D341Med (cell line): ENCODE measurements at regions not wholly inside any gene's neighbourhood (a gene's known extent, or its start where the extent isn't known, plus 50 kb on each side); places are given as distances from the start of the nearest gene placed in this dataset.

Experiments
- DNase-seq: peaks from one replicate; pipeline ENCODE4 v3.0.0; 2012; ENCODE audit warnings: low spot score

- peak; percentile 41 for DNase-seq
Observed at GRCh38 chr9:4382722-4383317, 83.0 kb upstream of the GLIS3 start.

DNA sequence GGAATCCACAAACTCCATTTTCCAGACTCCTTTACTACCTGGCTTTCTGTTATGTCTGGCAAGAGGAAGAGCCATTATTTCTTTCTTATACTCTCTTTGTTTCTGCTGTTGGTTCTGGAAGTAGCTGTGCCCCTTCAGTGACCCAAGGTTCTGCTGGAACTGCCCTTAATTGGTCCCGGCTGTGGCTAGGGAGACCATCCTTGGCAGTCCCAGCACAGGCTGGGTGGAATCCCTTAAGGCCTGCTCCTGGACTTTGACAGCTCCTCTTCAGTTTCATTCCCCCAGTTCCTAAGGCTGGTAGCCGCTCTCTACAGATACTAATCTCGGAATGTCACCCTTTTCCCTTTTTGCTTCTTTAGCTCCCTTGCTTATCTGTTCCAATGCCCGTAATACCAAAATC lies 81.9 kb upstream of the GLIS3 start:
- no peak for DNase-seq

GRCh38 chr9:4380406-4380805 lies 80.5 kb upstream of the GLIS3 start:
- no peak for DNase-seq

DNA sequence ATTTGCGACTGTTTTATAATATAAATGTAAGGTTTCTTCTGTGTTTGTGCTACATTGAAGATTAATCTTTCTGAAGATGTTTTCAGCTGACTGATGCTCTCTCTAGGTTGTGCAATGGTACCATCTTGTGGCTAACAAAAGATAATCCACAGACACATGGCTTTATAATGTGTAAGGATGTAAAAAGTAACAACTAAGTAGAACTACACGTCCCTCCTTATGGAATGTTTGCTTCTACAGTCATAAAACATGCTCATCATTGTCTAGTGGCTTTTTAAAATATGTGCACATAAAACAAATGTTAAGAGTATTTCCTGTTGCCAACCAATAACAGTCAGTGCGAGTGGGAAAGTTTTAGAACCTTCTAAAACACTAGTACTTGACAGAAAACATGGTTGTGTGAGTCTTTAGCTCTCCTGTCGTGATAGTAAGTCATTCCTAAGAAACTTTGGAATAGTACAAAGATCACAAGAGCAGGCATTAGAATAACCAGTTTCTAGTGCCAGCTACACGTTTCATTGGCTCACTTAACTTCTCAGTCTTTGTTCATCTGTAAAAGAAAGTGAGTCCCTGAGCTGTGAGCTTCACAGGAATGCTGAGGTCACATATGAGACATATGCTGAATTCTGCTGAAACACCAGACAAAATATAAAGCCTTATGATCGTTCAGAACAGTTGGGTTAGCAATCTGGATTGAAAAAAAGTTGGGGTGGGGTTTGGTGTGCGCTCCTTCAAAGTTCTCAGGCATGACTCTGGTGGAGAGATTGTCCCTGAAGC lies 75.7 kb upstream of the GLIS3 start:
- no peak for DNase-seq

- no peak for DNase-seq
Observed at GRCh38 chr9:4371108-4371507, 71.2 kb upstream of the GLIS3 start.

- DNase-seq: no peak
Observed at GRCh38 chr9:4370501-4370900, 70.6 kb upstream of the GLIS3 start.

- peak; percentile 63 for DNase-seq
Observed at GRCh38 chr9:4366591-4367330, 66.9 kb upstream of the GLIS3 start.

GRCh38 chr9:4365055-4365454 lies 65.2 kb upstream of the GLIS3 start:
- DNase-seq: no peak

- no peak for DNase-seq
Observed at GRCh38 chr9:4362281-4362680, 62.4 kb upstream of the GLIS3 start.

GRCh38 chr9:4359016-4359415 lies 59.1 kb upstream of the GLIS3 start:
- DNase-seq: no peak

DNA sequence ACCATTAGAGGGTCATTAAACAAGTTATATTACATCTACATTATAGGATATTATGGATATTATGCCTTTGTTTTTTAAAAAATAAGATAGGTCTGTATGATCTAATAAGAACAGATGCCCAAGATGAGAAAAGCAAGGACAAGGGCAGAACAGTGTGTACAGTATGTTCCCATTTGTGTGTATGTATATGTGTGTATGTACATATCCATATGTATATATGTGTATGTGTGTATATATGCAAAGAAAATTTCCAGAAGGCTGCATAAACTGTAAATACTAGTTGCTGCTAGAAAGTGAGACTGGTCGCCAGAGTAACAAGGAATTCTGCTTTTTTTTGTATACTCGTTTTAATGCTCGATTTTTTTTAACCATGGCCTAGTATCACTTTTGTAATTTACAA lies 58.1 kb upstream of the GLIS3 start:
- DNase-seq: no peak

GRCh38 chr9:4356306-4356705 lies 56.4 kb upstream of the GLIS3 start:
- DNase-seq: no peak

GRCh38 chr9:4353236-4353635 lies 53.4 kb upstream of the GLIS3 start:
- no peak for DNase-seq

GRCh38 chr9:4349816-4350418 lies 50.0 kb upstream of the GLIS3 start:
- DNase-seq: no peak
